ENCODE measurements at regions not wholly inside any gene's neighbourhood (a gene's known extent, or its start where the extent isn't known, plus 50 kb on each side); places are given as distances from the start of the nearest gene placed in this dataset.

GRCh38 chr20:10909803-10910202 is 236.0 kb upstream of the JAG1 start:
- H3K36me3 ChIP-seq (ENCODE audit: insufficient read depth), result no peaks in the 10 kb centered on the region
- no peaks in the 10 kb centered on the region for H3K27me3 ChIP-seq (ENCODE audit: insufficient read depth, low read depth)

GRCh38 chr20:10910535-10911178 is 236.9 kb upstream of the JAG1 start:
- H3K27me3 ChIP-seq (ENCODE audit: insufficient read depth, low read depth), result no peaks in the 10 kb centered on the region
- no peak overlapping the region for H3K4me2 ChIP-seq
- H4K20me1 ChIP-seq (ENCODE audit: insufficient read depth), result no peaks in the 10 kb centered on the region
- H3K79me2 ChIP-seq (ENCODE audit: insufficient read depth, low read depth), result no peaks in the 10 kb centered on the region
- no peak overlapping the region for H3K9ac ChIP-seq
- TF ChIP-seq CTCF (conservative IDR thresholded peaks at IDR 0.05; ENCODE audit: low read depth, low read length), result no peak
- no peak overlapping the region for H3K4me3 ChIP-seq (IDR thresholded peaks at IDR 0.05; ENCODE audit: insufficient read depth, low read depth, low read length)
- H3K27ac ChIP-seq, result no peak overlapping the region
- no peaks in the 10 kb centered on the region for H3K36me3 ChIP-seq (ENCODE audit: insufficient read depth)
- no peak overlapping the region for H2AFZ ChIP-seq (ENCODE audit: low read depth)
- no peaks in the 10 kb centered on the region for H3K4me1 ChIP-seq (ENCODE audit: low read depth, poor library complexity, severe bottlenecking)

More at GRCh38 chr20:10909803-10910202, 236.0 kb upstream of the JAG1 start:
- no peak overlapping the region for H3K9ac ChIP-seq
- H3K4me1 ChIP-seq (ENCODE audit: low read depth, poor library complexity, severe bottlenecking), result no peaks in the 10 kb centered on the region
- H3K79me2 ChIP-seq (ENCODE audit: insufficient read depth, low read depth), result no peaks in the 10 kb centered on the region
- H3K4me3 ChIP-seq (IDR thresholded peaks at IDR 0.05; ENCODE audit: insufficient read depth, low read depth, low read length), result no peak overlapping the region
- TF ChIP-seq CTCF (conservative IDR thresholded peaks at IDR 0.05; ENCODE audit: low read depth, low read length), result no peak
- H2AFZ ChIP-seq (ENCODE audit: low read depth), result no peak overlapping the region
- no peaks in the 10 kb centered on the region for H4K20me1 ChIP-seq (ENCODE audit: insufficient read depth)
- H3K27ac ChIP-seq, result no peak overlapping the region
- no peak overlapping the region for H3K4me2 ChIP-seq

- H3K79me2 ChIP-seq (ENCODE audit: insufficient read depth, low read depth), result no peaks in the 10 kb centered on the region
- no peaks in the 10 kb centered on the region for H4K20me1 ChIP-seq (ENCODE audit: insufficient read depth)
- H3K9ac ChIP-seq, result no peak overlapping the region
- no peaks in the 10 kb centered on the region for H3K36me3 ChIP-seq (ENCODE audit: insufficient read depth)
- no peak overlapping the region for H3K4me2 ChIP-seq
- no peak overlapping the region for H3K27ac ChIP-seq
- H3K4me1 ChIP-seq (ENCODE audit: low read depth, poor library complexity, severe bottlenecking), result no peaks in the 10 kb centered on the region
- no peak overlapping the region for H3K4me3 ChIP-seq (IDR thresholded peaks at IDR 0.05; ENCODE audit: insufficient read depth, low read depth, low read length)
- no peak overlapping the region for H2AFZ ChIP-seq (ENCODE audit: low read depth)
- no peaks in the 10 kb centered on the region for H3K27me3 ChIP-seq (ENCODE audit: insufficient read depth, low read depth)
- no peak for TF ChIP-seq CTCF (conservative IDR thresholded peaks at IDR 0.05; ENCODE audit: low read depth, low read length)
These were observed 237.5 kb upstream of the JAG1 start for GRCh38 chr20:10911298-10911697.

- H4K20me1 ChIP-seq (ENCODE audit: insufficient read depth), result no peaks in the 10 kb centered on the region
- no peaks in the 10 kb centered on the region for H3K27me3 ChIP-seq (ENCODE audit: insufficient read depth, low read depth)
- no peaks in the 10 kb centered on the region for H3K36me3 ChIP-seq (ENCODE audit: insufficient read depth)
- H3K27ac ChIP-seq, result no peak overlapping the region
- H3K9ac ChIP-seq, result no peak overlapping the region
- no peaks in the 10 kb centered on the region for H3K4me1 ChIP-seq (ENCODE audit: low read depth, poor library complexity, severe bottlenecking)
- H2AFZ ChIP-seq (ENCODE audit: low read depth), result no peak overlapping the region
- no peak overlapping the region for H3K4me3 ChIP-seq (IDR thresholded peaks at IDR 0.05; ENCODE audit: insufficient read depth, low read depth, low read length)
- H3K79me2 ChIP-seq (ENCODE audit: insufficient read depth, low read depth), result no peaks in the 10 kb centered on the region
- TF ChIP-seq CTCF (conservative IDR thresholded peaks at IDR 0.05; ENCODE audit: low read depth, low read length), result no peak
- no peak overlapping the region for H3K4me2 ChIP-seq
These were observed 242.0 kb upstream of the JAG1 start for GRCh38 chr20:10915815-10916214.

Measured in KMS-11 (cell line).